ENCODE measurements at regions not wholly inside any gene's neighbourhood (a gene's known extent, or its start where the extent isn't known, plus 50 kb on each side); places are given as distances from the start of the nearest gene placed in this dataset.

DNA sequence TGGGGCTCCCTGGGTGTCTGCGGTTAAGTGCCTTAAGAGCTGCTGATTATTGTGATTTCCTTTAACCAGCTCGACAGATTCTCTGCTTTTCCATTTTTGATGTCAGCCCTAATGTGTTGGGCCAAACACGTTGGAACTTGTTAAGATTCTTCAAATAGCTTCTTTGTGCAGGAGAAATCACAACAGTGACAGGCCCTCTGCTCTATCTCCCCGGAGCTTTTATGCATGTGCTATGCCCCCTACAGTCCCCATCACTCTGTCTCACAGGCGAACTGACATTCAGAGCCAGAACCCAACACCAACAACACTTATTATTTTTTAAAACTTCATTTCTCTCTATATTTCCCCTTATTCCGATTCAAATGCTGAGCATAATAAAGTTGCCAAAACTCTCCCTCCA is 371.7 kb upstream of the CELF4 start:
- DNase-seq (ENCODE audit: low spot score): no peak

DNA sequence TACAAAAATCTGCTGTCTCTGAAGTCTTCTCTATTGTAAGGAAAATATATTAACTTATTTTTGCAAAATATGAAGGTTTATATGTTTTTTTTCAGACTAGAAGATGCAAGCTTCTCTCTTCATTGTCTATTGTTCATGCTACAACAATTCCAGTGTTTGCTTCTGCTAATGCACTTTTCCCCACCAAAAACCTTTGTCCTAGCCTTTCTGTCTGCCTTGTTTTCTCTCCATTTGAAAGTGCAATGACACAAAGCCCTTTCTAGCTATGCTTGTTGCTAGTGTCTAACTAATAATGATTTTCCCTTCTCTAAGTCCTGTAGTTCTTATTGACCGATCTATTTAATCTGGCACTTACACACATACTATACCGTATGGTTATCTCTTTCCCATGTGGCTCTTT is 369.5 kb upstream of the CELF4 start:
- DNase-seq (ENCODE audit: low spot score): no peak

- no peak for DNase-seq (ENCODE audit: low spot score)
Observed at GRCh38 chr18:37930640-37931039, 365.0 kb upstream of the CELF4 start.

DNA sequence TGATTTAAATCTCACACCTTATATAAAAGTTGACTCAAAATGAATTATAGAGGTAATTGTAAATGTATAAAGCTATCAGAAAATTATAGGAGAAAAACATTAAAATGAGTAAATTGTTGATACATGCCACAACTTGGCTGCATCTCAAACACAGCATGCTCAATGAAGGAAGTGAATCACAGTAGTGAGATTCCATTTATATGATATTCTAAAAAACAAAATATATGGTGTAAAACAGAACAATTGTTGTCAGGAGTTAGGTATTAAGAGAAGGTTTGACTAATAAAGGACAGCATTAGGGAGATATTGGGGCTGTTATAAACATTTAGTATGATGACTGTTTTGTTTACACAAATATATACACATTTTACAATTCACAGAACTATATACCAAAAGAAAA is 356.6 kb upstream of the CELF4 start:
- DNase-seq (ENCODE audit: low spot score): no peak

DNA sequence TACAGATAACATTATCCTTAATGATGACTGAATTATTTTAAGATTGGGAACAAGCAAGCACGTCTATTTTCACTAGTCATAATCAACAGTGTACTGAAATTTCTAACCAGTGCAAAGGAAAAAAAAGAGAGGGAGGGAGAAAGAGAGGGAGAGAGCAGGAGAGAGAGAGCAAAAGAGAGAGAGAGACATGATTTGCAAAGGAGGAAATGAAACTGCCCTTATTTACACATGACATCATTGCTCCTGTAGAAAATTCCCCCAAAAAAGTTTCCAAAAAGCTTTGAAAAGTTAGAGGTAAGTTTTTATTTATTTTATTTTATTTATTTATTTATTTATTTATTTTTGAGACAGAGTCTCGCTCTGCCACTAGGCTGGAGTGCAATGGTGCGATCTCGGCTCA is 355.3 kb upstream of the CELF4 start:
- no peak for DNase-seq (ENCODE audit: low spot score)

- DNase-seq (ENCODE audit: low spot score): no peak
Observed at GRCh38 chr18:37913051-37913450, 347.5 kb upstream of the CELF4 start.

DNA sequence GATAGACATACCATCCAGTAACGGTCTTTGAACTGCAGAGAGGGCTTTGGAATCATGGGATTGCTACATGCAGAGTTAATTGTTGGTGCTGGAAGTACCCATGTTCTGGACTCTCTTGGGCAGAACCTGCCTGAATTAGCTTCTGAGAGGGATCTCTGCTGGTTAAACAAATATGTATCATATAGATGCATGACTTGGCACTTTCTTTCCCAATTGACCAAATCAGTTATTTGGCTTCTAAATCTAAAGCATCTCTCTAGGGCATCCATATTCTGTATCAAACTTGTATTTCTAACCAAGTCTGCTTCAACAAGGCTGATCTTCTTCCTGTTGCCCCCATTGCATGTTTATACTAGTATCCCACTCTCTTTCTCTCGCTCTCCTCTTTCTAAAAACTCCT is 336.7 kb upstream of the CELF4 start:
- no peak for DNase-seq (ENCODE audit: low spot score)

DNA sequence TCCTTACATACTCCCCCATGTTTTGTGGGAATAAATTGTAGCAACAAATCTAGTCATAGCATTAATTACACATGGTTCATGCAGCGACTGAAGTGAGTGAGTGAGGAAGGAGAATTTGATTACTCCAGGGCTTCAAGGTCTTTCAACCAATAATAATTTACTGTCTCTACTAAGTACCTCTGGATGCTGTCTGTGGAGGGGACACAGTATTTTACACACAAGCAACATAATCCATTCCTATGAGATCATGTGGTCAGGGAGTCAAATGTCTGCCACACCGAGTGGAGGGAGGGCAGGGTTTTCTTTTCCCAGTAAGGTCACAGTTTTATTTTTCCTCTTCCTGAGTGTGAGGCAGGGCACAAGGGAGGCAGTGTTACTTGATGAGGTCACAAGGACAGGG is 334.7 kb upstream of the CELF4 start:
- no peak for DNase-seq (ENCODE audit: low spot score)

DNA sequence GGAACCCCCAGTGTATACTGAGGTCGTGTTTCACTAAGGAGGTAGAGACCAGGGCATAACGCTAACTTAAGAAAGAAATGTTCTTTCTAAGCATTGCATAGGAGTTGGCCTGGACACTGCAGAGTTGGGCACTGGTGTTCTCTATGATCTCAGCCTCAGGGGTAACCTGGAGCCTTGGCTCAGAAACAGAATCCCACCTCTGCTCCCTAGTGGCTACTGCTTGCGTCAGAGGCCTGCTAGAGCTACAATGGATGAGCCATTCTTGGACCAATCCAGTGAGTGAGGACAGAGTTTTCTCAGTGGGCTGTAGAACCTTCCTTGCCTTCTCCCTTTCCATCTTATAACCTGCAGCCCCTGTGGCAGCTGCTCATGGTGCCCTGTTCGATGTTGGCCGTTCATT is 324.4 kb upstream of the CELF4 start:
- DNase-seq (ENCODE audit: low spot score): no peak

GRCh38 chr18:37874721-37875120 is 309.1 kb upstream of the CELF4 start:
- DNase-seq (ENCODE audit: low spot score): no peak

- no peak for DNase-seq (ENCODE audit: low spot score)
Observed at GRCh38 chr18:37873416-37873815, 307.8 kb upstream of the CELF4 start.

GRCh38 chr18:37872562-37872961 is 307.0 kb upstream of the CELF4 start:
- no peak for DNase-seq (ENCODE audit: low spot score)

- no peak for DNase-seq (ENCODE audit: low spot score)
Observed at GRCh38 chr18:37871561-37871960, 306.0 kb upstream of the CELF4 start.

DNA sequence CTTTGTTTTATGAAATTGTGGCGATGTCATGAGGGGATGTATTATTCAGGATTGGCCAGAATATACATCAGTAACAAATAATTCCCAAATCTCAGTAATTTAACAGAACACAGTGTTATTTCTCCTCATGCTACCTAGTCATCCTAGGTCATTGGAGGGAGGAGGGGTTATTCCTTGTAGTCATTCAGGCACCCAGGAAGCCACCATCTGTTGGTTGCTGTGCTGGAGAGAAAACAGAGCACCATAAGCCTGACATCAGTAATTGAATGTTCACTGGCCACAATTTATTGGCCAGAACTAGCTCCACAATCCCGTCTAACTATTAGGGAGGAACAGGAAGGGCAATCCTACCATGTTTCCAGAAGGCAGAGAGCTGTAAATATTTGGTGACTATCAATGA is 303.5 kb upstream of the CELF4 start:
- no peak for DNase-seq (ENCODE audit: low spot score)

DNA sequence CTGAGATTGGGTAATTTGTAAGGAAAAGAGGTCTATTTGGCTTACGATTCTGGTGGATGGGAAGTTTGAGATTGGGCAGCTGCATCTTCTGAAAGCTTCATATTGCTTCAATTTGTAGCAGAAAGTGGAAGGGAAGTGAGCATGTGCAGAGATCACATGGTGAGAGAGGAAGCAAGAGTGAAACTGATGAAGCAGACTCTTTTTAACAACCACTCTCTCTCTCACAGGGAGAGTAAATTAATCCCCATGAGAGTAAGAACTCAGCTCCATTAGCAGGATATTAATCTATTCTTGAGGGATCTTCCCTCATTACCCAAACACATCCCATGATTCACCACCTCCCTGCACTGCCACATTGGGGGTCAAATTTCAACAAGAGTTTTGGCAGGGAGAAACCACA is 298.5 kb upstream of the CELF4 start:
- no peak for DNase-seq (ENCODE audit: low spot score)

DNA sequence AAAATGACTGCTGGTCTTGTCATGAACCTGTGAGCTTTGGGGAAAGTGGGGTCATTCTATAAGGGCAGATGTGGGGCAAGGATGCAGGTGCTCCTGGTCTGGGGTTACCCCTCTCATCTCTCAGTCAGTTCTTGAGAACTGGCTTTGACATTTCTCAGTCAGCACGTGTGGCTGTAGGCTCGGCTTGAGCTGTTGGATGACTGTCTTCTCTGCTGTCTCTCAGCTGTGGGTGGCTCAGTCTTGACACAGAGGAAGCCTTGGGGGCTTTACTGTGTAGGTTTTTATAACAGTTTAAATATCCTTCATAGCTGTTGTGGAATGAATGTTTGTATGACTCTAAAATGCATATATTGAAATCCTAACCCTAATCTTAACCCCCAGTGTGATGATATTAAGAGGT is 296.4 kb upstream of the CELF4 start:
- no peak for DNase-seq (ENCODE audit: low spot score)

GRCh38 chr18:37854396-37854795 is 288.8 kb upstream of the CELF4 start:
- no peak for DNase-seq (ENCODE audit: low spot score)

DNA sequence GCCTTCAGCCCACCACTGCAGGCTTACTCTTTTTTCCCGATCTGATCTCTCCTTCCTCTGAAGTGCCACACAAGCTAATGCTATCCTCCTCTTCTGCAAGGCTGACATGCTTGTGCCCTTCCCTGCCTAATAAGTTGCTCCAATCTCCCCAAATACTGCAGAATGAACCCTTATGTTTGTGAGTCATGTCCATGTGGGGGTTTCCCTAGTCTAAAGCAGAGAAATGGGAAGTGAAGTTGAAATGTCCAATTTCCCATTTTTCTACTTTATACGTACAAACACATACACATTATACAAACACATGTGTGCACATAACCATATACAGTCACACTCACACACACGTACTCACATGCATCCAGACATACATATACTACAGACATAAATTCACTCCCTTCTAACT is 288.1 kb upstream of the CELF4 start:
- DNase-seq (ENCODE audit: low spot score): no peak

GRCh38 chr18:37852464-37852863 is 286.9 kb upstream of the CELF4 start:
- DNase-seq (ENCODE audit: low spot score): no peak

DNA sequence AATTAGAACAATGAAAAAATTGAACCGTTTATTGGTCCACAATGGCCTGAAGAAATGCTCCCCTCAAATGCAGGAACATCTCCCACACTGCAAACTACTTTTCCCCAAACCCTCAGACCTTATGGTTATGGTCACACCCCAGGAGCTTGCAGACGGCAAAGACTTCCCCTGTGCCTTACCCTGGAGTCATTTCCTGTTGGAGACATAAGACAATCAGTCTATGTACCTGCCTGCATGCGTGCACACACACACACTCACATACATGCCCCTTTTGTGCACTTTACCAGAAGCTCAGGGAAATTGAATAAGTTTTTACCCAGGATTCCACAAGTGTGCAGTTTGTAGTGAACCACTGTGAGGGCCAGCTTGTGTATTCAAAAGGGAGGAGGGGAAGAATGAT is 281.9 kb upstream of the CELF4 start:
- no peak for DNase-seq (ENCODE audit: low spot score)

GRCh38 chr18:37846996-37847395 is 281.4 kb upstream of the CELF4 start:
- no peak for DNase-seq (ENCODE audit: low spot score)

- DNase-seq (ENCODE audit: low spot score): no peak
Observed at GRCh38 chr18:37845498-37845897, 279.9 kb upstream of the CELF4 start.

DNA sequence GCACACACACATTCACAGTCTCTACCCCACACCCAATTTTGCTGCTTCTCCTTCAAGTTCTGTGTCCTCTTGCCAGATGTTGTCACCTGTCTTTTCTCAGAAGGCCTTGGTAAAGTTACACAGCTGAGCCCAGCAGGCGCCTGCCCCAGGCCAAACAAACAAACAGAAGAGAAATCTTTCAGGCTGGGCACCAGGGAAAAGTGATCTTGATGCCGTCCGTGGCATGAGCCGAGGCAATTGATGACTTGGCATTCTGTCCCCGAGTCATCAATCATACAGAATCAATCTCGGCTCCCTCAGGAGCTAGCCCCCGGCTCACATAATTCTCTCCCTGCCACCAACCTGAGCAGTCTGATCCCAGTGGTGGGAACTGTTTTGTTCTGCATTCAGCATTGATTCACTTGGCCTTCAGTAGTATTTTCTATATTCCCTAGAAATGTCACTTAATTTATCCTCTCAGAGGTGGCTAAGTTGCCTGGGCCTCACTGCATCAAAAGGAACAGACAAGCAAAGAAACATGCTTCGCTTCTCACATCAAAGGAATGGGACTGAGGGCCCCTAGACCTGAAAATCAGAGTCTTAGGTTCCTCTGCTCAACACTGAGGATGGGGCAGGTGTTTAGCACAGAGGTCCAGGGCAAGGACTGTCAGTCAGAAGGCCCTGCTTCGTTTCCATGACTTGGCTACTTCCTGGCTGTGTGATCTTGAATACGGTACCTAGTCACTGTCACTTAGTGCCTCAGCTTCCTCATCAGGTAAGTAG is 278.8 kb upstream of the CELF4 start:
- DNase-seq (ENCODE audit: low spot score): no peak

DNA sequence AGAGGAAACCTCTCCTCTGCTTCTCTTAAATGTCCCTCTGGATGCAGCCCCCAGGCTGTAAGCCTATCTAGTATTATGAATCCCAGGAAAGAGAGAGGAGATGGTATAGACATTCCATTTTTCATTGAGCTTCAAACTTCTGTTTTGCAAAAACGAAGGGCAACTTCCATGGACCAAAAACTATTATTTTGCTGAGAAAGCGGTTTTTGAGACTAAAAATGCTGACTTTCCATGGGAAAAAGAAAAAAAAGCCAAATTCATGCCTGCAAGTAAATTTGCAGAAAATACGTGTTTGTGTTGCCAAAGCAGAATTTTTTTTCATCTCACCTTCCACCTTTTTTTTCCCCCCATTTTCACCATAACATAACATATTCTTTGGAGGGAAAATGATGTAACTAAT is 272.5 kb upstream of the CELF4 start:
- DNase-seq (ENCODE audit: low spot score): no peak

All from CD4-positive, alpha-beta T cell treated with Interleukin-15 for 4 hours (primary cell).